Liver (tissue), 2 donors: ENCODE measurements at regions not wholly inside any gene's neighbourhood (a gene's known extent, or its start where the extent isn't known, plus 50 kb on each side); places are given as distances from the start of the nearest gene placed in this dataset.

Experiments used
- TF ChIP-seq, protein P1 (sequence below): IDR thresholded peaks from 2 replicates; pipeline ENCODE4 v1.6.1; 2016; ENCODE audit warnings: antibody characterized with exemption, mild to moderate bottlenecking
- TF ChIP-seq, protein P2 (sequence below): fragments of 150-350 bp; IDR thresholded peaks from 2 replicates; pipeline ENCODE4 v1.5.1; 2017; ENCODE audit warnings: improper control_type of control experiment, low read depth, low read length; ENCODE audit not compliant: missing input control
- donor health status: healthy.

DNA sequence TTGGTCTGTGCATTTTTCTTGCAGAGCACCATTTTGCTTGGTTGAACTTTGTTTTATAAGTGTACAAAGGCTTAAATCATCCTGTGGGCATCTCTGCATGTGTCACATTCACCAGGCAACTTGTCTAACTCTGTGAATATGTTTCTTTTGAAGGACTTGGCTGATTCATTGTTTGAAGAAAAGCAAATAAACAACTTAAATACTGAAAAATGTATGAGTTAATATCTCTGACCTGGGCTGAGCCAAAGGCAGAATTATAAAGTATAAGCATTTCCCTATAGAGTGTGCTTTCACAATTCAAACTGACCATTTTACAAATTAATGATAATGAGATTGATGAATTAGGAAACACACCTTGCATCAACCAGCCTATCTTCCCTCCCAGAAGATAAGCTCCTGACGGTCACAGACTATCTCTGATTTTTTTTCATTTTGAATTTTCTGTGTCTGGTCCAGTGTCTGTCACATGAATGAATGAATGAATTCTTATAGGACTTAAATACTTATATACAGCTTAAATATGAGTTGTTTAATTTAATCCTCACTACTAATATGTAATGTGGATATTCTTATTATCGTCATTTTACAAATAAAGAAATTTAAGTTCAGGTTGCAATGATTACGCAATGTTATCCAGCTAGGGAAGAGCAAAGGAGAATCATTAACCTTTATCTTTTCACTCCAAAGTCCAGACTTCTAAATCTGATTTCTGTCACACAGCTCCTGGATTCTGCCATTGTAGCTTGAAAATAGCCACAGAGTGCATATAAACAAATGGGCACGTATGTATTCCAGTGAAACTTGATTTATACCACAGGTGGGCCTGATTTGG lies 182.0 kb upstream of the PHYHIPL start:
- TF ChIP-seq, protein P1, sequence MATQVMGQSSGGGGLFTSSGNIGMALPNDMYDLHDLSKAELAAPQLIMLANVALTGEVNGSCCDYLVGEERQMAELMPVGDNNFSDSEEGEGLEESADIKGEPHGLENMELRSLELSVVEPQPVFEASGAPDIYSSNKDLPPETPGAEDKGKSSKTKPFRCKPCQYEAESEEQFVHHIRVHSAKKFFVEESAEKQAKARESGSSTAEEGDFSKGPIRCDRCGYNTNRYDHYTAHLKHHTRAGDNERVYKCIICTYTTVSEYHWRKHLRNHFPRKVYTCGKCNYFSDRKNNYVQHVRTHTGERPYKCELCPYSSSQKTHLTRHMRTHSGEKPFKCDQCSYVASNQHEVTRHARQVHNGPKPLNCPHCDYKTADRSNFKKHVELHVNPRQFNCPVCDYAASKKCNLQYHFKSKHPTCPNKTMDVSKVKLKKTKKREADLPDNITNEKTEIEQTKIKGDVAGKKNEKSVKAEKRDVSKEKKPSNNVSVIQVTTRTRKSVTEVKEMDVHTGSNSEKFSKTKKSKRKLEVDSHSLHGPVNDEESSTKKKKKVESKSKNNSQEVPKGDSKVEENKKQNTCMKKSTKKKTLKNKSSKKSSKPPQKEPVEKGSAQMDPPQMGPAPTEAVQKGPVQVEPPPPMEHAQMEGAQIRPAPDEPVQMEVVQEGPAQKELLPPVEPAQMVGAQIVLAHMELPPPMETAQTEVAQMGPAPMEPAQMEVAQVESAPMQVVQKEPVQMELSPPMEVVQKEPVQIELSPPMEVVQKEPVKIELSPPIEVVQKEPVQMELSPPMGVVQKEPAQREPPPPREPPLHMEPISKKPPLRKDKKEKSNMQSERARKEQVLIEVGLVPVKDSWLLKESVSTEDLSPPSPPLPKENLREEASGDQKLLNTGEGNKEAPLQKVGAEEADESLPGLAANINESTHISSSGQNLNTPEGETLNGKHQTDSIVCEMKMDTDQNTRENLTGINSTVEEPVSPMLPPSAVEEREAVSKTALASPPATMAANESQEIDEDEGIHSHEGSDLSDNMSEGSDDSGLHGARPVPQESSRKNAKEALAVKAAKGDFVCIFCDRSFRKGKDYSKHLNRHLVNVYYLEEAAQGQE: peak; percentile 89
- TF ChIP-seq, protein P2, sequence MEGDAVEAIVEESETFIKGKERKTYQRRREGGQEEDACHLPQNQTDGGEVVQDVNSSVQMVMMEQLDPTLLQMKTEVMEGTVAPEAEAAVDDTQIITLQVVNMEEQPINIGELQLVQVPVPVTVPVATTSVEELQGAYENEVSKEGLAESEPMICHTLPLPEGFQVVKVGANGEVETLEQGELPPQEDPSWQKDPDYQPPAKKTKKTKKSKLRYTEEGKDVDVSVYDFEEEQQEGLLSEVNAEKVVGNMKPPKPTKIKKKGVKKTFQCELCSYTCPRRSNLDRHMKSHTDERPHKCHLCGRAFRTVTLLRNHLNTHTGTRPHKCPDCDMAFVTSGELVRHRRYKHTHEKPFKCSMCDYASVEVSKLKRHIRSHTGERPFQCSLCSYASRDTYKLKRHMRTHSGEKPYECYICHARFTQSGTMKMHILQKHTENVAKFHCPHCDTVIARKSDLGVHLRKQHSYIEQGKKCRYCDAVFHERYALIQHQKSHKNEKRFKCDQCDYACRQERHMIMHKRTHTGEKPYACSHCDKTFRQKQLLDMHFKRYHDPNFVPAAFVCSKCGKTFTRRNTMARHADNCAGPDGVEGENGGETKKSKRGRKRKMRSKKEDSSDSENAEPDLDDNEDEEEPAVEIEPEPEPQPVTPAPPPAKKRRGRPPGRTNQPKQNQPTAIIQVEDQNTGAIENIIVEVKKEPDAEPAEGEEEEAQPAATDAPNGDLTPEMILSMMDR: no peak
